ENCODE measurements at regions not wholly inside any gene's neighbourhood (a gene's known extent, or its start where the extent isn't known, plus 50 kb on each side); places are given as distances from the start of the nearest gene placed in this dataset.

GRCh38 chr1:98107256-98107655, 186.4 kb upstream of the DPYD start:
- no peak overlapping the region for H3K27ac ChIP-seq (ENCODE audit: low read length)
- H3K9ac ChIP-seq (ENCODE audit: low read length) = no peak overlapping the region
- no peaks in the 10 kb centered on the region for H3K79me2 ChIP-seq (replicated peaks; ENCODE audit: insufficient read depth, low read length)
- no peaks in the 10 kb centered on the region for H3K36me3 ChIP-seq (ENCODE audit: insufficient read depth, low read length)
- no peak for TF ChIP-seq POLR2AphosphoS5 (IDR thresholded peaks at IDR 0.05)
- no peak for TF ChIP-seq MXI1 (conservative IDR thresholded peaks at IDR 0.05; ENCODE audit: poor library complexity, severe bottlenecking)
- no peak for TF ChIP-seq TAF1 (IDR thresholded peaks at IDR 0.05; ENCODE audit: low read depth)
- TF ChIP-seq, protein P1, sequence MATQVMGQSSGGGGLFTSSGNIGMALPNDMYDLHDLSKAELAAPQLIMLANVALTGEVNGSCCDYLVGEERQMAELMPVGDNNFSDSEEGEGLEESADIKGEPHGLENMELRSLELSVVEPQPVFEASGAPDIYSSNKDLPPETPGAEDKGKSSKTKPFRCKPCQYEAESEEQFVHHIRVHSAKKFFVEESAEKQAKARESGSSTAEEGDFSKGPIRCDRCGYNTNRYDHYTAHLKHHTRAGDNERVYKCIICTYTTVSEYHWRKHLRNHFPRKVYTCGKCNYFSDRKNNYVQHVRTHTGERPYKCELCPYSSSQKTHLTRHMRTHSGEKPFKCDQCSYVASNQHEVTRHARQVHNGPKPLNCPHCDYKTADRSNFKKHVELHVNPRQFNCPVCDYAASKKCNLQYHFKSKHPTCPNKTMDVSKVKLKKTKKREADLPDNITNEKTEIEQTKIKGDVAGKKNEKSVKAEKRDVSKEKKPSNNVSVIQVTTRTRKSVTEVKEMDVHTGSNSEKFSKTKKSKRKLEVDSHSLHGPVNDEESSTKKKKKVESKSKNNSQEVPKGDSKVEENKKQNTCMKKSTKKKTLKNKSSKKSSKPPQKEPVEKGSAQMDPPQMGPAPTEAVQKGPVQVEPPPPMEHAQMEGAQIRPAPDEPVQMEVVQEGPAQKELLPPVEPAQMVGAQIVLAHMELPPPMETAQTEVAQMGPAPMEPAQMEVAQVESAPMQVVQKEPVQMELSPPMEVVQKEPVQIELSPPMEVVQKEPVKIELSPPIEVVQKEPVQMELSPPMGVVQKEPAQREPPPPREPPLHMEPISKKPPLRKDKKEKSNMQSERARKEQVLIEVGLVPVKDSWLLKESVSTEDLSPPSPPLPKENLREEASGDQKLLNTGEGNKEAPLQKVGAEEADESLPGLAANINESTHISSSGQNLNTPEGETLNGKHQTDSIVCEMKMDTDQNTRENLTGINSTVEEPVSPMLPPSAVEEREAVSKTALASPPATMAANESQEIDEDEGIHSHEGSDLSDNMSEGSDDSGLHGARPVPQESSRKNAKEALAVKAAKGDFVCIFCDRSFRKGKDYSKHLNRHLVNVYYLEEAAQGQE (IDR thresholded peaks at IDR 0.05; ENCODE audit: borderline replicate concordance) = no peak
- TF ChIP-seq EP300 (conservative IDR thresholded peaks at IDR 0.05; ENCODE audit: poor library complexity, severe bottlenecking) = no peak
- TF ChIP-seq SMC3 (conservative IDR thresholded peaks at IDR 0.05; ENCODE audit: poor library complexity) = no peak
- TF ChIP-seq CTCF (IDR thresholded peaks at IDR 0.05; ENCODE audit: poor library complexity, severe bottlenecking) = no peak
- TF ChIP-seq RAD21 (conservative IDR thresholded peaks at IDR 0.05) = no peak
- no peak for TF ChIP-seq EZH2 (IDR thresholded peaks at IDR 0.05; ENCODE audit: borderline replicate concordance, insufficient read depth, low read length, poor library complexity, severe bottlenecking)
- H4K20me1 ChIP-seq (ENCODE audit: insufficient read depth) = no peaks in the 10 kb centered on the region
- H3K4me3 ChIP-seq (ENCODE audit: low read length) = no peak overlapping the region
- H3K27me3 ChIP-seq (ENCODE audit: insufficient read depth, low read depth, low read length) = no peaks in the 10 kb centered on the region
- no peak overlapping the region for H2AFZ ChIP-seq (ENCODE audit: low read depth, low read length)
- no peak overlapping the region for H3K4me2 ChIP-seq (ENCODE audit: low read length)
- H3K9me2 ChIP-seq (ENCODE audit: insufficient read depth, low read length) = no peaks in the 10 kb centered on the region
- no peaks in the 10 kb centered on the region for H3F3A ChIP-seq (ENCODE audit: insufficient read depth, low read length, poor library complexity, severe bottlenecking)
- H3K9me3 ChIP-seq (ENCODE audit: low read length) = peaks cover 11% of the 10 kb centered on the region

GRCh38 chr1:98104289-98104688, 183.5 kb upstream of the DPYD start:
- peaks cover 11% of the 10 kb centered on the region for H3K9me3 ChIP-seq (ENCODE audit: low read length)
- no peak overlapping the region for H3K4me3 ChIP-seq (ENCODE audit: low read length)
- no peaks in the 10 kb centered on the region for H3K36me3 ChIP-seq (ENCODE audit: insufficient read depth, low read length)
- no peaks in the 10 kb centered on the region for H3K9me2 ChIP-seq (ENCODE audit: insufficient read depth, low read length)
- no peaks in the 10 kb centered on the region for H3K27me3 ChIP-seq (ENCODE audit: insufficient read depth, low read depth, low read length)
- H4K20me1 ChIP-seq (ENCODE audit: insufficient read depth) = no peaks in the 10 kb centered on the region
- TF ChIP-seq MXI1 (conservative IDR thresholded peaks at IDR 0.05; ENCODE audit: poor library complexity, severe bottlenecking) (no peak), EP300 (conservative IDR thresholded peaks at IDR 0.05; ENCODE audit: poor library complexity, severe bottlenecking) (no peak), EZH2 (IDR thresholded peaks at IDR 0.05; ENCODE audit: borderline replicate concordance, insufficient read depth, low read length, poor library complexity, severe bottlenecking) (no peak), POLR2AphosphoS5 (IDR thresholded peaks at IDR 0.05) (no peak), SMC3 (conservative IDR thresholded peaks at IDR 0.05; ENCODE audit: poor library complexity) (no peak), TAF1 (IDR thresholded peaks at IDR 0.05; ENCODE audit: low read depth) (no peak), RAD21 (conservative IDR thresholded peaks at IDR 0.05) (no peak), CTCF (IDR thresholded peaks at IDR 0.05; ENCODE audit: poor library complexity, severe bottlenecking) (no peak)
- TF ChIP-seq, protein P1 (IDR thresholded peaks at IDR 0.05; ENCODE audit: borderline replicate concordance) = no peak
- no peaks in the 10 kb centered on the region for H3K79me2 ChIP-seq (replicated peaks; ENCODE audit: insufficient read depth, low read length)
- H3K9ac ChIP-seq (ENCODE audit: low read length) = no peak overlapping the region
- no peak overlapping the region for H3K4me2 ChIP-seq (ENCODE audit: low read length)
- H3K27ac ChIP-seq (ENCODE audit: low read length) = no peak overlapping the region
- H2AFZ ChIP-seq (ENCODE audit: low read depth, low read length) = no peak overlapping the region
- H3F3A ChIP-seq (ENCODE audit: insufficient read depth, low read length, poor library complexity, severe bottlenecking) = no peaks in the 10 kb centered on the region
